Kidney tubule cell (primary cell): ENCODE measurements at regions not wholly inside any gene's neighbourhood (a gene's known extent, or its start where the extent isn't known, plus 50 kb on each side); places are given as distances from the start of the nearest gene placed in this dataset.

Experiments used
- DNase-seq: peaks from one replicate; pipeline ENCODE4 v3.0.0-alpha.2; 2018; ENCODE audit warnings: low spot score

GRCh38 chr3:66592927-66593625 lies 92.3 kb upstream of the LRIG1 start:
- DNase-seq, result no peak

- peak; percentile 85 for DNase-seq
These were observed 93.2 kb upstream of the LRIG1 start for GRCh38 chr3:66593978-66594377.

GRCh38 chr3:66597308-66597863 lies 96.6 kb upstream of the LRIG1 start:
- DNase-seq, result no peak

GRCh38 chr3:66598168-66598567 lies 97.3 kb upstream of the LRIG1 start:
- no peak for DNase-seq

- DNase-seq, result no peak
These were observed 101.4 kb upstream of the LRIG1 start for GRCh38 chr3:66602237-66602636.

- no peak for DNase-seq
These were observed 101.9 kb upstream of the LRIG1 start for GRCh38 chr3:66602691-66603090.

GRCh38 chr3:66603151-66603611 lies 102.4 kb upstream of the LRIG1 start:
- no peak for DNase-seq

GRCh38 chr3:66604481-66604880 lies 103.7 kb upstream of the LRIG1 start:
- no peak for DNase-seq

- DNase-seq, result no peak
These were observed 105.3 kb upstream of the LRIG1 start for GRCh38 chr3:66606126-66606525.

GRCh38 chr3:66606868-66607267 lies 106.0 kb upstream of the LRIG1 start:
- no peak for DNase-seq

- DNase-seq, result peak; percentile 88
These were observed 109.1 kb upstream of the LRIG1 start for GRCh38 chr3:66609660-66610561.

- no peak for DNase-seq
These were observed 109.7 kb upstream of the LRIG1 start for GRCh38 chr3:66610562-66610909.

GRCh38 chr3:66615643-66616301 lies 115.0 kb upstream of the LRIG1 start:
- no peak for DNase-seq

- no peak for DNase-seq
These were observed 116.5 kb upstream of the LRIG1 start for GRCh38 chr3:66617351-66617750.

- no peak for DNase-seq
These were observed 117.2 kb upstream of the LRIG1 start for GRCh38 chr3:66618066-66618465.

GRCh38 chr3:66620296-66620695 lies 119.5 kb upstream of the LRIG1 start:
- no peak for DNase-seq

- no peak for DNase-seq
These were observed 122.1 kb upstream of the LRIG1 start for GRCh38 chr3:66622756-66623457.

- DNase-seq, result no peak
These were observed 124.8 kb upstream of the LRIG1 start for GRCh38 chr3:66625505-66626216.

GRCh38 chr3:66629150-66629981 lies 128.5 kb upstream of the LRIG1 start:
- no peak for DNase-seq

- DNase-seq, result peak; percentile 12
These were observed 129.2 kb upstream of the LRIG1 start for GRCh38 chr3:66629982-66630368.
